ENCODE measurements at regions not wholly inside any gene's neighbourhood (a gene's known extent, or its start where the extent isn't known, plus 50 kb on each side); places are given as distances from the start of the nearest gene placed in this dataset.
"Not testable (repeated sequence)": the region's sequence is repeated elsewhere in the genome, so short reads cannot be mapped to it uniquely, and the experiment has no call there.

DNA sequence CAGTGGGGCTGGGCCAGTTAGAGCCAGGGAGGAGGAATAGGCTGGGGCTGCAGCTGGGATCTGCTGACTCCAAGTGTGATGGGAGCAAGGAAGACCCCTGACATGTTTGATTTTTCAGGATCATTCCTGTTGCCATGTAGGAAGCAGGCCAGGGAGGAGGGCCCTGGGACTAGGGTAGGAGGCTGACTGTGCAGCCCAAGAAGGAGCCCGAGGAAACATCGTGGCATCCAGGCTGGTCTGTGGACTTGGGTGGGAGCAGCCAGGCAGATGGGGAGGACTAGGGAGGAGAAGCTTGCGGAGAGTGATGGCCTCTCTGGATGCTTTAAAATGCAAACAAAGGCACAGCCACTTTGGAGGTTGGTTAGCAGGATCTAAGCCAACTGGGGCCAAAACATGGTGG is 311.4 kb upstream of the WSB1 start:
- TF ChIP-seq CTCF (conservative IDR thresholded peaks at IDR 0.05; ENCODE audit: low read length); EZH2phosphoT487 (IDR thresholded peaks at IDR 0.05; ENCODE audit: borderline replicate concordance): not testable (repeated sequence)
